ENCODE measurements at regions not wholly inside any gene's neighbourhood (a gene's known extent, or its start where the extent isn't known, plus 50 kb on each side); places are given as distances from the start of the nearest gene placed in this dataset.

DNA sequence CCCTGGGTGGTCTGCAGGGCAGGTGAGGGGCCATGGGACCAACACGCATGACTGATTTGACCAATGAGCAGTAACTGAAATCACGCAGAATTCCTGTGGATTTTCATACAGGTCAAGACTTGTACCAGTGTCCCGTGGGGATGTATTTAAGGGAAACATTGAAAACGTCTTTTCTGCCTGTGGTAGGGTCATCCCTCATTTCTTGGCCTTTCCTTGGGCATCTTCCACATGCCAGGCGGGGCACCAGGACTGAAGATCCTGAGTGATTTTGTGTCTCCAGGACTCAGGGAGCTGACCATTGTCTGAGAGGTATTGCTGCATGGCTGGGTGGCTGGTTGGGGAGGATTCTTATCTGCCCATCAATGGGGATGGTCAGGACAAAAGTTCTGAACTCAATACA, 289.0 kb downstream of the GLRX3 start:
- H3K36me3 ChIP-seq (ENCODE audit: control insufficient read depth, insufficient read depth, low read length), result no peaks in the 10 kb centered on the region
- H3K4me3 ChIP-seq (ENCODE audit: low read depth, low read length), result no peak overlapping the region
- no peak for TF ChIP-seq CTCF (IDR thresholded peaks at IDR 0.05; ENCODE audit: insufficient read depth, low read depth, low read length)
- H3K27me3 ChIP-seq (ENCODE audit: control insufficient read depth, insufficient read depth, low read length), result no peaks in the 10 kb centered on the region
- CTCF ChIA-PET, result no interaction called here
- DNase-seq (ENCODE audit: low read depth), result no peak
- POLR2A ChIA-PET, result no interaction called here

- no peaks in the 10 kb centered on the region for H3K27me3 ChIP-seq (ENCODE audit: control insufficient read depth, insufficient read depth, low read length)
- TF ChIP-seq CTCF (IDR thresholded peaks at IDR 0.05; ENCODE audit: insufficient read depth, low read depth, low read length), result no peak
- no peaks in the 10 kb centered on the region for H3K36me3 ChIP-seq (ENCODE audit: control insufficient read depth, insufficient read depth, low read length)
- H3K4me3 ChIP-seq (ENCODE audit: low read depth, low read length), result no peak overlapping the region
- CTCF ChIA-PET, result no interaction called here
- DNase-seq (ENCODE audit: low read depth), result no peak
- POLR2A ChIA-PET, result no interaction called here
These were observed 289.8 kb downstream of the GLRX3 start for GRCh38 chr10:130425881-130426435.

DNA sequence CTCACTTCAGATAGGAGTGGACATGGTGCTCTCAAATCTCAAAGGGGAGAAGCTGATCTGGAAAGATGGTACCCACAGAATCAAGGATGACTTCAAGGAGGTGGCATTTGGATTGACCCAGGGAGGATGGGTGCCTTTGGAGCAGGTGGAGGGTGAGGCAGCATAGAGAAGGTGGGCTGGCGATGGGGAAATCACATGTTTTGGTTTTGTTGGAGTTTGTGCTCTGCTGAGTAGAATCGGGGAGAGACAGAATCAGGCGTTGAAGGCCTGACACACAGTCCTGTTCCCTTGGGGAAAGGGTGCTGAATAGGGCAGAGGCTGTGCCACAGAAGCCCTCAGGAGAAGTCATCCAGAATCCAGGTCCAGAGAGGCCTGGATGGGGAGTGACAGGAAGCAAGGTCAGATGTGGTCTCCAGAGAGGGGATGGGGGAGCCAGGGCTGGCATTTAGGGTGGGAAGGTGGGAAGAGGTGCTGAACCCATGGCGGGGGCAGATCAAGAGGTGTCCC, 291.1 kb downstream of the GLRX3 start:
- no peak overlapping the region for H3K4me3 ChIP-seq (ENCODE audit: low read depth, low read length)
- POLR2A ChIA-PET, result no interaction called here
- CTCF ChIA-PET, result no interaction called here
- no peaks in the 10 kb centered on the region for H3K27me3 ChIP-seq (ENCODE audit: control insufficient read depth, insufficient read depth, low read length)
- no peak for TF ChIP-seq CTCF (IDR thresholded peaks at IDR 0.05; ENCODE audit: insufficient read depth, low read depth, low read length)
- DNase-seq (ENCODE audit: low read depth), result no peak
- H3K36me3 ChIP-seq (ENCODE audit: control insufficient read depth, insufficient read depth, low read length), result no peaks in the 10 kb centered on the region

DNA sequence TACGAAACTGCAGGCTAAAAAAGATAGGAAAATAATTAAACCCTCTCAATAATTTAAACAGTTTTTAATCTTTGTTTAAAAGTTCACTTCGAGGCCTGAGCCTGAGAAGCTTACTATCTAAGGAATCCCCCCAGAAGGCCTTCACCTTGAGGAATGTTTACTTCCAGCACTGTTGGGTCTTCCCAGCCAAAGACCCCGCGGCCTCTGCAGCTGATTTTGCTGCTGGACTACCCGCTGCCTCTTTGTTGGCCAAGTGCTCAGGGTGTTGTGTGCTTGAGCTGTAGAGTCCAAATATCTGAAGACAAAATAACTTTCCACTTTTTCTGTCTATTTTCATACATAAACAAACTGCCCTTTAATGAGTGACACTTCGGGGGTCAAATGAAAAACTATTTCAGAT, 292.7 kb downstream of the GLRX3 start:
- no peaks in the 10 kb centered on the region for H3K27me3 ChIP-seq (ENCODE audit: control insufficient read depth, insufficient read depth, low read length)
- H3K36me3 ChIP-seq (ENCODE audit: control insufficient read depth, insufficient read depth, low read length), result no peaks in the 10 kb centered on the region
- TF ChIP-seq CTCF (IDR thresholded peaks at IDR 0.05; ENCODE audit: insufficient read depth, low read depth, low read length), result no peak
- DNase-seq (ENCODE audit: low read depth), result no peak
- no peak overlapping the region for H3K4me3 ChIP-seq (ENCODE audit: low read depth, low read length)
- POLR2A ChIA-PET, result no interaction called here
- CTCF ChIA-PET, result no interaction called here

DNA sequence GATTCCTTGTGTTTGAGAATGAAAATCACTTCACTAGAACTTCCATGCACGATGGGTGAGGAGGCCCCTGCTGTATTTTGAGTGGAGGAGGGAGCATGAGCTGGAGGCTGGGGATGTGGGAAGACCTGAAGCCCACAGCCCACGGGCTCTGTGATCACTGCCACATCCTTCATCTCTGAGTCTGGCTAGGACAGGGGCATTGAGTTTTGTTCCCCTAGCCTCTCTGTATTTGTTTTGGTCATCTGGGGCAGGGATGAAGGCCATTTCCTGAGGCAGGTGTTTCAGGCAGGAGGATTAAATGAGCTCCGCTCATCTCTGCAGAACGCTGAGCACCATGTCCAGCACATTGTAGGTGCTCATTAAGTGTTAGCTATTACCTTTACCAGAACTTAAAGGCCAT, 293.6 kb downstream of the GLRX3 start:
- Histone ChIP-seq H3K4me3 (ENCODE audit: low read depth, low read length) (no peak overlapping the region), H3K36me3 (ENCODE audit: control insufficient read depth, insufficient read depth, low read length) (no peaks in the 10 kb centered on the region), H3K27me3 (ENCODE audit: control insufficient read depth, insufficient read depth, low read length) (no peaks in the 10 kb centered on the region)
- TF ChIP-seq CTCF (IDR thresholded peaks at IDR 0.05; ENCODE audit: insufficient read depth, low read depth, low read length), result no peak
- DNase-seq (ENCODE audit: low read depth), result no peak
- ChIA-PET CTCF (interaction anchor here (0.7 kb wide), 1 partner anchor 1708 kb away, joined by 3 read pairs; no protein-coding TSS in a partner anchor), POLR2A (no interaction called here)

All from BJ (cell line).